Aorta (tissue), 5 donors: ENCODE measurements at regions not wholly inside any gene's neighbourhood (a gene's known extent, or its start where the extent isn't known, plus 50 kb on each side); places are given as distances from the start of the nearest gene placed in this dataset.

Source experiments
- ATAC-seq: fragments of 200-7000 bp; cut with Tn5 transposase; one replicate; pipeline ENCODE4 v1.9.1; 2022; ENCODE audit warnings: moderate library complexity; ENCODE audit not compliant: low FRiP score
- DNase-seq, 2 donors: peaks; one replicate each; pipeline ENCODE4 v3.0.0-alpha.2; 2020
- H3K27ac ChIP-seq, 2 donors: one replicate each; pipeline ENCODE4 v1.5.1; 2013; ENCODE audit warnings: low read length in 2 of 2, mild to moderate bottlenecking in 2 of 2, moderate library complexity in 2 of 2, control low read depth in 1 of 2, inconsistent platforms in 1 of 2, low read depth in 1 of 2
- H3K27me3 ChIP-seq, 2 donors: one replicate each; pipeline ENCODE4 v1.6.1; 2013; ENCODE audit warnings: control low read depth in 1 of 2, low read length in 1 of 2, mild to moderate bottlenecking in 1 of 2, moderate library complexity in 1 of 2; ENCODE audit not compliant: insufficient read depth in 2 of 2, control insufficient read depth in 1 of 2
- H3K36me3 ChIP-seq, 2 donors: one replicate each; pipeline ENCODE4 v1.6.1; 2013; ENCODE audit warnings: control low read depth in 1 of 2, low read length in 1 of 2, mild to moderate bottlenecking in 1 of 2; ENCODE audit not compliant: insufficient read depth in 2 of 2, control insufficient read depth in 1 of 2
- H3K4me1 ChIP-seq, 2 donors: one replicate each; pipeline ENCODE4 v1.6.1; 2013; ENCODE audit warnings: low read length in 2 of 2, control low read depth in 1 of 2, mild to moderate bottlenecking in 1 of 2, moderate library complexity in 1 of 2; ENCODE audit not compliant: insufficient read depth in 2 of 2, control insufficient read depth in 1 of 2
- H3K4me3 ChIP-seq, 2 donors: one replicate each; pipeline ENCODE4 v1.5.1; 2013; ENCODE audit warnings: low read length in 2 of 2, control low read depth in 1 of 2, mild to moderate bottlenecking in 1 of 2
- H3K9me3 ChIP-seq: one replicate; pipeline ENCODE4 v1.6.1; 2013; ENCODE audit warnings: mild to moderate bottlenecking, low read length; ENCODE audit not compliant: control insufficient read depth
- WGBS, 2 donors: extraction: QIAGEN DNeasy Blood & Tissue Kit; methylation state at CpG; one replicate each; pipeline ENCODE4 v1.1.7; 2013; 5-methylcytosine and 5-hydroxymethylcytosine counted together
- intact Hi-C, 2 donors: fragments of 100-400 bp; cut with DNase I; formaldehyde crosslinking; loops; one replicate each; pipeline versions ENCODE4 v1.14.2 to v1.15.0; 2022
- donor health status: healthy with polysubstance abuse.
- donor health status: Bipolar disorder and iron deficiency.
- donor health status: DM: no; HTN: no; CAD: no.
- donor health status: DM: no; HTN: no; CAD: no.
- donor health status: DM: yes; HTN: yes; CAD: no.

DNA sequence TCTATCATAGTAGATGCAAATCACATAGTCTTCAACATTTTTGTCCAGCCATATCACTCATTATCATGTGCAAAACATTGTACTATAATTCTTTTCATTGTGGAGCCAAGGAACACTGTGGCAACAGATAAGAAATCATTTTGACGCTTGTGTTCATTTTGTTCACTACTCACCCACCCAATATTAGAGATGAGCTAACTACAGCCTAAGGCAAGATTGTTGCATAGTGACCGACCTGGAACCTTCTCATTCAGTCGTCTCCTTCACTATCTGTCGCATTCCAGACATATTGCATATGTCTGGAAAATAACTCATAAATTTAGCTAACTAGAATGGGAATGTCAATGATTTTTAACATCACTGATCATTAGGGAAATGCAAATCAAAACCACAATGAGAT, 270.3 kb downstream of the CGGBP1 start:
- Histone ChIP-seq H3K9me3 (no peaks in the 10 kb centered on the region), H3K27me3 (peaks cover 0 to 3% of the 10 kb centered on the region in 2 donors), H3K4me1 (peaks cover 0 to 2% of the 10 kb centered on the region in 2 donors), H3K36me3 (no peaks in the 10 kb centered on the region), H3K27ac (no peak overlapping the region), H3K4me3 (no peak overlapping the region)
- DNase-seq, result no peak
- 62 to 75% methylated on average over 4 of the region's 4 CpGs for WGBS, 2 donors
- ATAC-seq, result no peak
- intact Hi-C loops, result no loop called here

DNA sequence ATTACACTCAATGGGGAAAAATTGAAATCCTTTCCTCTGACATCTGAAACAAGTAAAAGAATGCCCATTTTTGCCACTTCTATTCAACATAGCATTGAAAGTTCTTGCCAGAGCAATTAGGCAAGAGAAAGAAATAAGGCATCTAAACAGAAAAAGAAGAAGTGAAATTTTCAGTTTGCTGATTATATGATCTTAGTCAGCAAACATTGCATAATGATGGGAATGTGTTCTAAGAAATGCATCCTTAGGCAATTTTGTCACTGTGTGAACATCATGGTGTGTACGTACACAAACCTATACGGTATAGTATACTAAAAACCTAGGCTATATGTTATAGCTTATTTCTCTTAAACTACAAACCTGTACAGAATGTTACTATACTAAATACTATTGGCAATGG, 278.0 kb downstream of the CGGBP1 start:
- Histone ChIP-seq H3K27me3 (no peaks in the 10 kb centered on the region), H3K9me3 (no peaks in the 10 kb centered on the region), H3K36me3 (no peaks in the 10 kb centered on the region), H3K4me3 (no peak overlapping the region), H3K27ac (no peak overlapping the region), H3K4me1 (no peaks in the 10 kb centered on the region)
- DNase-seq (no peak), ATAC-seq (no peak)
- intact Hi-C loops, result no loop called here
- WGBS, 2 donors, result 87 to 92% methylated on average over 2 of the region's 2 CpGs

DNA sequence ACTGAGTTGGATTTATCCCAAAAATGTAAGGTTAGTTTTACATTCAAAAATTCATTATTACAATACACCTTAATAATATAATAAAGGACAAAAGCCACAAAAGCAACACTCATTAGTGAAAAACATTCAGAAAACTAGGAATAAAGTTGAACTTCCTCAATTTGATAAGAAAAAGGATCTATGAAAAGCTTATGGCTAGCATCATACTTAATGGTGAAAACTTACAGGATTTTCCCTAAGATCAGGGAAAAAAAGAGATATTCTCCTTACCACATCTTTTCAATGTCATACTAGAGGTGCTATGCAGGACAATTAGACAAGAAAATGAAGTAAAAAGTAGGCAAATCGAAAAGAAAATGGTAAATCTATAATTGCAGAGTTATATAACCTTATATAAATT, 279.9 kb downstream of the CGGBP1 start:
- Histone ChIP-seq H3K36me3 (no peaks in the 10 kb centered on the region), H3K4me1 (no peaks in the 10 kb centered on the region), H3K27me3 (no peaks in the 10 kb centered on the region), H3K4me3 (no peak overlapping the region), H3K27ac (no peak overlapping the region), H3K9me3 (no peaks in the 10 kb centered on the region)
- ATAC-seq (no peak), DNase-seq (no peak)
- 62 to 76% methylated on average over 1 of the region's 1 CpG for WGBS, 2 donors
- intact Hi-C loops, result loop anchor here (10.0 kb wide), 2 partner anchors 226 to 336 kb away; no protein-coding TSS in a partner anchor

DNA sequence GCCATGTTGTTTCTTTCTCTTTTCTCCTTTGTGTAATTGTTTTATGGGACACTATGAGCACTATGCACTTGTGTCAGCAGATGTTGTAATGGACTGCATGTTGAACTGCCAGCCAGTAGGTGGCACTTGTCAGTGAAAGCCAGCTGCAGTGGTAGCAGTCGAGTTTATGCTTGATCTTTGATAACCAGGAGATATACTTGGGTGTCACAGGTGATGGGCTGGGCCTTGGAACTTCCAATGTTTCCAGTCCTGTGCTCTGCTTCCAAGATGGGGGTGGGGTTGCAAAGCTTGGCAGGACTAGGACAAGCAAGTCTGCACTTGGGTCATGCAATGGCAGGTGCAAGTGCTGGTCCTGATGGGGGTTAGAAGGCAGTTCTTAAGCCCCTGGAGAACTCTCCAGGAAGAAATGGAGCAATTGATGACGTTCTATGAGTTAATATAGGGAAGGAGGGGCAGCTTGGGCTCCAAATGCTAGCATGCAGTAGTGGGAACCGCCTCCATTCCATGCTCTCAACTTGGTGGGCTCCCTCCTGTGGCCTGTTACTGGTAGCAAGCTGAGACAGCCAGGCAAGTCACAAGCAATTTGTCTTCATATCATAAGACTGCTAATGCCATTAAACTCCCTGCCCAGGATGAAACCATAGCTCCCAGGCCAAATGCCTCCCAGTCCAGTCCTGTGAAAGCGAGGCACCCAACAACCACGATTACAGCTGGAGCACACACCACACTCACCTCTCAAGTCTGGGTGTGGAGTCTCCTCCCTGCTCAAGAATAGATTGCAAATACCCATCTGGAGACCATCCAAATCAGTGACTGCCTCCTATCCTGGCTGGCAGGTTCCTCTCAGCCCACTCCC, 287.2 kb downstream of the CGGBP1 start:
- Histone ChIP-seq H3K9me3 (no peaks in the 10 kb centered on the region), H3K4me3 (no peak overlapping the region), H3K36me3 (no peaks in the 10 kb centered on the region), H3K27me3 (no peaks in the 10 kb centered on the region), H3K27ac (no peak overlapping the region), H3K4me1 (no peaks in the 10 kb centered on the region)
- ATAC-seq, result no peak
- peak in 1 of 2 donors; percentile 44 for DNase-seq
- intact Hi-C loops, result loop anchor here (10.0 kb wide), 2 partner anchors 233 to 343 kb away; no protein-coding TSS in a partner anchor
- WGBS, 2 donors, result 46 to 60% methylated on average over 5 of the region's 5 CpGs

DNA sequence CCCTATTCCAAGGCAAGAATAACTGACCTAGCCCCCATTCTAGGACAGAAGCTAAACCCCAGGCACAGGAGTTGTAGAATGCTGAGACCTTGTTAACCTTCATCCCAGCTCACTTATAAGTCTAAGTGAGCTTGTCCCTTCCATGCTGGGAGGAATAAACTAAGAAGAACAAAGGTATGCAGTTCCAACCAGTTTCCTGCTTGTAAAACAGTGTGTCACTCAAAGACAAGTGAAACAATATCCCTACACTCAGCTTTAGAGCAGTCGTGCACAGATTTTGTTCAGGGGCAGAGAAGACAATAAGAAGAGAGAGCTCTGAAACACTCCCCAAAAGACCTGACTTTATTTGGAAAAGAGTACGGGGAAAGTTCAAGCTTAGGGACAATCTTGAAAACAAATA, 292.1 kb downstream of the CGGBP1 start:
- no peaks in the 10 kb centered on the region for H3K27me3 ChIP-seq
- H3K9me3 ChIP-seq, result no peaks in the 10 kb centered on the region
- no peaks in the 10 kb centered on the region for H3K4me1 ChIP-seq
- no peak overlapping the region for H3K4me3 ChIP-seq
- WGBS, 2 donors, result 57 to 60% methylated on average over 2 of the region's 2 CpGs
- H3K27ac ChIP-seq, result no peak overlapping the region
- ATAC-seq (no peak), DNase-seq (no peak)
- intact Hi-C loops, result no loop called here
- H3K36me3 ChIP-seq, result no peaks in the 10 kb centered on the region

GRCh38 chr3:87765256-87765655, 293.5 kb downstream of the CGGBP1 start:
- Histone ChIP-seq H3K27me3 (no peaks in the 10 kb centered on the region), H3K9me3 (no peaks in the 10 kb centered on the region), H3K27ac (no peak overlapping the region), H3K36me3 (no peaks in the 10 kb centered on the region), H3K4me1 (no peaks in the 10 kb centered on the region), H3K4me3 (no peak overlapping the region)
- DNase-seq (no peak), ATAC-seq (no peak)
- intact Hi-C loops, result no loop called here
- whole genome bisulfite sequencing, 2 donors, result 61 to 69% methylated on average over 3 of the region's 3 CpGs

DNA sequence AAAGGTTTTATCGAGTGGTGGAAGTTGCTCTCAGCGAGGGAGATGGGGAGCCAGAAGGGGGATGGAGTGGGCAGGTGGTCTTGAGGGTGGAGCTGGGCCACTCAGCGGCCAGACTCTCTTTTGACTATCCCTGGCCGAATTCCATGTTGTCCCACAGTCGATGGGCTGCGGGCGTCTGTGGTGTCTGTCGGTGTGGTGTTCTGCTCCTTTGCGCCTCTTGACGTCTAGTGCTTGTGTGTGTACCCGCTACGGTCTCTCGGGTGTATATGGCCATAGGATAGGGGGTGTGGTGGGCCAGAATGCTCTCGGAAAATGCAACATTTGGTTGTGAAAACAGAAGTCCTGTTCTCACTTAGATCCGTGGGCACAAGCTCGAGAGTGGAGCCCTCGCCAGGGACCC, 297.0 kb downstream of the CGGBP1 start:
- DNase-seq (no peak), ATAC-seq (no peak)
- intact Hi-C loops, result no loop called here
- Histone ChIP-seq H3K27ac (no peak overlapping the region), H3K36me3 (no peaks in the 10 kb centered on the region), H3K9me3 (no peaks in the 10 kb centered on the region), H3K4me1 (no peaks in the 10 kb centered on the region), H3K27me3 (no peaks in the 10 kb centered on the region), H3K4me3 (no peak overlapping the region)
- 94 to 95% methylated on average over 17 of the region's 17 CpGs for WGBS, 2 donors

DNA sequence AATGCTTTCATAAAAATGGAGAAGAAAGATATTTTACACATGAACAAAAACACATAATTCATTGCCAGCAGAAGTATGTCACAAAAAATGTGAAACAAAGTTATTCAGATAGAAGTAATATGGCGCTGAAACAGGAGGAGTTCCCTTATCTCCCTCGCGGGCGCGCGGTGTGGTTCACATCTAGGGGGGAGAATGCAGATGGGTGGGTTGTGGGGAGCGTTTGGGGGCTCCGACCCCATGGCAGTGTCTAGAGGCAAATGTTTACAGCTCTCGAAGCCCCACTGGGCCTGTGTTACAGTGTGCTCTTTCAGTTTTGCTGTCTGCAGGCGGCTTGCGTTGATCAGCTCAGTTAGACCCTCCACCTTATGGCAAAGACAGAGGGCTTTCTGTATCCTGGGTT, 297.5 kb downstream of the CGGBP1 start:
- H3K4me3 ChIP-seq, result no peak overlapping the region
- no peaks in the 10 kb centered on the region for H3K9me3 ChIP-seq
- intact Hi-C loops, result no loop called here
- H3K27ac ChIP-seq, result no peak overlapping the region
- DNase-seq, result no peak
- H3K36me3 ChIP-seq, result no peaks in the 10 kb centered on the region
- no peaks in the 10 kb centered on the region for H3K27me3 ChIP-seq
- no peak for ATAC-seq
- H3K4me1 ChIP-seq, result no peaks in the 10 kb centered on the region
- 91 to 92% methylated on average over 11 of the region's 11 CpGs for WGBS, 2 donors

GRCh38 chr3:87756616-87757015, 302.2 kb downstream of the CGGBP1 start:
- intact Hi-C loops, result no loop called here

More at GRCh38 chr3:87756616-87757015, 302.2 kb downstream of the CGGBP1 start:
- H3K27ac ChIP-seq, result no peak overlapping the region
- WGBS, 2 donors, result 45 to 59% methylated on average over 1 of the region's 1 CpG
- no peak for ATAC-seq
- no peaks in the 10 kb centered on the region for H3K4me1 ChIP-seq
- DNase-seq, result no peak
- H3K27me3 ChIP-seq, result no peaks in the 10 kb centered on the region
- no peaks in the 10 kb centered on the region for H3K36me3 ChIP-seq
- H3K4me3 ChIP-seq, result no peak overlapping the region
- H3K9me3 ChIP-seq, result no peaks in the 10 kb centered on the region
